K562 (cell line): ENCODE measurements at regions not wholly inside any gene's neighbourhood (a gene's known extent, or its start where the extent isn't known, plus 50 kb on each side); places are given as distances from the start of the nearest gene placed in this dataset.

ENCODE experiments used
- CBX2 ChIP-seq: fragments of 200-600 bp; sonication (generic); IDR thresholded peaks from one replicate; pipeline ENCODE4 v1.6.1; 2012; ENCODE audit warnings: mild to moderate bottlenecking, low read length, inconsistent platforms; ENCODE audit not compliant: insufficient read depth, poor library complexity, severe bottlenecking
- MEIS2 ChIP-seq: fragments of 450-650 bp; IDR thresholded peaks from 2 replicates; pipeline ENCODE4 v1.6.1; 2014; ENCODE audit warnings: mild to moderate bottlenecking; ENCODE audit not compliant: partially characterized antibody
- NCOA6 ChIP-seq: fragments of 450-650 bp; IDR thresholded peaks from 2 replicates; pipeline ENCODE4 v1.6.1; 2017; ENCODE audit warnings: mild to moderate bottlenecking
- NFIC ChIP-seq: fragments of 450-650 bp; IDR thresholded peaks from 2 replicates; pipeline ENCODE4 v1.6.1; 2017; ENCODE audit warnings: mild to moderate bottlenecking, inconsistent platforms
- SMAD3 ChIP-seq: fragments of 450-650 bp; formaldehyde crosslinking; conservative IDR thresholded peaks from 2 replicates; pipeline ENCODE4 v1.4.0; 2020; ENCODE audit warnings: mild to moderate bottlenecking
- SMARCE1 ChIP-seq: fragments of 450-650 bp; IDR thresholded peaks from 2 replicates; pipeline ENCODE4 v1.7.1; 2016; ENCODE audit warnings: mild to moderate bottlenecking
- SREBF2 ChIP-seq: sonication (generic); formaldehyde crosslinking; IDR thresholded peaks from 2 replicates; pipeline ENCODE4 v1.4.0; 2020; ENCODE audit warnings: mild to moderate bottlenecking, missing genetic modification reagents
- ZNF699 ChIP-seq: fragments of 250-450 bp; sonication (Bioruptor Pico); IDR thresholded peaks from 2 replicates; pipeline ENCODE4 v1.8.0; 2021; ENCODE audit warnings: mild to moderate bottlenecking, moderate library complexity; ENCODE audit not compliant: insufficient replicate concordance
- TF ChIP-seq, protein P1 (sequence below): fragments of 150-350 bp; IDR thresholded peaks from 2 replicates; pipeline ENCODE4 v1.6.1; 2014; ENCODE audit warnings: low read depth, mild to moderate bottlenecking, low read length, borderline replicate concordance
- TF ChIP-seq, protein P2 (sequence below): fragments of 450-650 bp; conservative IDR thresholded peaks from 2 replicates; pipeline ENCODE4 v1.6.1; 2016; ENCODE audit warnings: missing genetic modification characterization, low read depth, mild to moderate bottlenecking, missing compliant biosample characterization, moderate library complexity
- TF ChIP-seq, protein P3 (sequence below): sonication (generic); formaldehyde crosslinking; IDR thresholded peaks from 2 replicates; pipeline ENCODE4 v1.8.1; 2023; ENCODE audit warnings: mild to moderate bottlenecking, missing genetic modification reagents
- TF ChIP-seq, protein P4 (sequence below), 2 experiments: IDR thresholded peaks; 2 replicates each; pipeline ENCODE4 v1.6.1; 2012; ENCODE audit warnings: improper control_type of control experiment in 2 of 2, low read depth in 2 of 2, low read length in 2 of 2, borderline replicate concordance in 1 of 2

DNA sequence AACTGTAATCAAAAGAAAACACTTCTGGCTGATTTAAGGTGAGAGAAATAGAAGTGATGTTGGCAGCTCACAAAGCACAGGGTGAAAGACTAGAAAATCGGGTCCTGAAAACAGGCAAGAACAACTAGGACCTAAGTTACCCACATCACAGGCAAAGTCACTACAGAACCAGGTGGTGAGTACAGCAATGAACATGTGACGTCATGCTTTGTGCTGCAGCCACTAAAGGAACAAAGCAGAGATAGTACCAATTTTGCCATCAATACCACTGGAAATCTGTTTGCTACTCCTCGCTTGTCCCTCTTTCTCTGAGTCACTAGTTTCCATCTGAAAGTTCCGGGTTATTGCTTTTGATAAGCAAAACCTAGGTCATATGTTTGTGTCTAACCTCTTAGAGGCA, 326.7 kb downstream of the GABRB2 start:
- TF ChIP-seq, protein P1, sequence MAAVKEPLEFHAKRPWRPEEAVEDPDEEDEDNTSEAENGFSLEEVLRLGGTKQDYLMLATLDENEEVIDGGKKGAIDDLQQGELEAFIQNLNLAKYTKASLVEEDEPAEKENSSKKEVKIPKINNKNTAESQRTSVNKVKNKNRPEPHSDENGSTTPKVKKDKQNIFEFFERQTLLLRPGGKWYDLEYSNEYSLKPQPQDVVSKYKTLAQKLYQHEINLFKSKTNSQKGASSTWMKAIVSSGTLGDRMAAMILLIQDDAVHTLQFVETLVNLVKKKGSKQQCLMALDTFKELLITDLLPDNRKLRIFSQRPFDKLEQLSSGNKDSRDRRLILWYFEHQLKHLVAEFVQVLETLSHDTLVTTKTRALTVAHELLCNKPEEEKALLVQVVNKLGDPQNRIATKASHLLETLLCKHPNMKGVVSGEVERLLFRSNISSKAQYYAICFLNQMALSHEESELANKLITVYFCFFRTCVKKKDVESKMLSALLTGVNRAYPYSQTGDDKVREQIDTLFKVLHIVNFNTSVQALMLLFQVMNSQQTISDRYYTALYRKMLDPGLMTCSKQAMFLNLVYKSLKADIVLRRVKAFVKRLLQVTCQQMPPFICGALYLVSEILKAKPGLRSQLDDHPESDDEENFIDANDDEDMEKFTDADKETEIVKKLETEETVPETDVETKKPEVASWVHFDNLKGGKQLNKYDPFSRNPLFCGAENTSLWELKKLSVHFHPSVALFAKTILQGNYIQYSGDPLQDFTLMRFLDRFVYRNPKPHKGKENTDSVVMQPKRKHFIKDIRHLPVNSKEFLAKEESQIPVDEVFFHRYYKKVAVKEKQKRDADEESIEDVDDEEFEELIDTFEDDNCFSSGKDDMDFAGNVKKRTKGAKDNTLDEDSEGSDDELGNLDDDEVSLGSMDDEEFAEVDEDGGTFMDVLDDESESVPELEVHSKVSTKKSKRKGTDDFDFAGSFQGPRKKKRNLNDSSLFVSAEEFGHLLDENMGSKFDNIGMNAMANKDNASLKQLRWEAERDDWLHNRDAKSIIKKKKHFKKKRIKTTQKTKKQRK = no peak
- TF ChIP-seq SMARCE1 (no peak), SMAD3 (CRISPR knock-in tag) (no peak), NCOA6 (no peak), NFIC (no peak), ZNF699 (no peak), SREBF2 (CRISPR knock-in tag) (no peak), CBX2 (no peak), MEIS2 (no peak)
- TF ChIP-seq, protein P2, sequence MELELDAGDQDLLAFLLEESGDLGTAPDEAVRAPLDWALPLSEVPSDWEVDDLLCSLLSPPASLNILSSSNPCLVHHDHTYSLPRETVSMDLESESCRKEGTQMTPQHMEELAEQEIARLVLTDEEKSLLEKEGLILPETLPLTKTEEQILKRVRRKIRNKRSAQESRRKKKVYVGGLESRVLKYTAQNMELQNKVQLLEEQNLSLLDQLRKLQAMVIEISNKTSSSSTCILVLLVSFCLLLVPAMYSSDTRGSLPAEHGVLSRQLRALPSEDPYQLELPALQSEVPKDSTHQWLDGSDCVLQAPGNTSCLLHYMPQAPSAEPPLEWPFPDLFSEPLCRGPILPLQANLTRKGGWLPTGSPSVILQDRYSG (tag) = no peak
- TF ChIP-seq, protein P3, sequence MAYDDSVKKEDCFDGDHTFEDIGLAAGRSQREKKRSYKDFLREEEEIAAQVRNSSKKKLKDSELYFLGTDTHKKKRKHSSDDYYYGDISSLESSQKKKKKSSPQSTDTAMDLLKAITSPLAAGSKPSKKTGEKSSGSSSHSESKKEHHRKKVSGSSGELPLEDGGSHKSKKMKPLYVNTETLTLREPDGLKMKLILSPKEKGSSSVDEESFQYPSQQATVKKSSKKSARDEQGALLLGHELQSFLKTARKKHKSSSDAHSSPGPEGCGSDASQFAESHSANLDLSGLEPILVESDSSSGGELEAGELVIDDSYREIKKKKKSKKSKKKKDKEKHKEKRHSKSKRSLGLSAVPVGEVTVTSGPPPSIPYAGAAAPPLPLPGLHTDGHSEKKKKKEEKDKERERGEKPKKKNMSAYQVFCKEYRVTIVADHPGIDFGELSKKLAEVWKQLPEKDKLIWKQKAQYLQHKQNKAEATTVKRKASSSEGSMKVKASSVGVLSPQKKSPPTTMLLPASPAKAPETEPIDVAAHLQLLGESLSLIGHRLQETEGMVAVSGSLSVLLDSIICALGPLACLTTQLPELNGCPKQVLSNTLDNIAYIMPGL (CRISPR knock-in tag) = no peak
- TF ChIP-seq, protein P4, sequence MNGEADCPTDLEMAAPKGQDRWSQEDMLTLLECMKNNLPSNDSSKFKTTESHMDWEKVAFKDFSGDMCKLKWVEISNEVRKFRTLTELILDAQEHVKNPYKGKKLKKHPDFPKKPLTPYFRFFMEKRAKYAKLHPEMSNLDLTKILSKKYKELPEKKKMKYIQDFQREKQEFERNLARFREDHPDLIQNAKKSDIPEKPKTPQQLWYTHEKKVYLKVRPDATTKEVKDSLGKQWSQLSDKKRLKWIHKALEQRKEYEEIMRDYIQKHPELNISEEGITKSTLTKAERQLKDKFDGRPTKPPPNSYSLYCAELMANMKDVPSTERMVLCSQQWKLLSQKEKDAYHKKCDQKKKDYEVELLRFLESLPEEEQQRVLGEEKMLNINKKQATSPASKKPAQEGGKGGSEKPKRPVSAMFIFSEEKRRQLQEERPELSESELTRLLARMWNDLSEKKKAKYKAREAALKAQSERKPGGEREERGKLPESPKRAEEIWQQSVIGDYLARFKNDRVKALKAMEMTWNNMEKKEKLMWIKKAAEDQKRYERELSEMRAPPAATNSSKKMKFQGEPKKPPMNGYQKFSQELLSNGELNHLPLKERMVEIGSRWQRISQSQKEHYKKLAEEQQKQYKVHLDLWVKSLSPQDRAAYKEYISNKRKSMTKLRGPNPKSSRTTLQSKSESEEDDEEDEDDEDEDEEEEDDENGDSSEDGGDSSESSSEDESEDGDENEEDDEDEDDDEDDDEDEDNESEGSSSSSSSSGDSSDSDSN (IDR thresholded peaks at IDR 0.05; ENCODE audit: borderline replicate concordance in 1 of 2, low read depth in 2 of 2, low read length in 2 of 2) = no peak
